ENCODE measurements at regions not wholly inside any gene's neighbourhood (a gene's known extent, or its start where the extent isn't known, plus 50 kb on each side); places are given as distances from the start of the nearest gene placed in this dataset.

GRCh38 chr2:100655936-100656534 is 93.2 kb downstream of the PDCL3 start:
- TF ChIP-seq ZNF26 (tag by site-specific recombination; IDR thresholded peaks at IDR 0.05) (no peak), ZBTB6 (tag by site-specific recombination; IDR thresholded peaks at IDR 0.05) (no peak), ZNF184 (tag by site-specific recombination; IDR thresholded peaks at IDR 0.05) (no peak), ZNF670 (tag by site-specific recombination; IDR thresholded peaks at IDR 0.05; ENCODE audit: low read depth) (no peak), CTCF (tag by site-specific recombination; IDR thresholded peaks at IDR 0.05) (no peak), ZNF830 (tag by site-specific recombination; IDR thresholded peaks at IDR 0.05; ENCODE audit: low read depth) (no peak), TSHZ1 (tag by site-specific recombination; IDR thresholded peaks at IDR 0.05; ENCODE audit: borderline replicate concordance) (no peak), ZBTB10 (tag by site-specific recombination; IDR thresholded peaks at IDR 0.05) (no peak), ZNF416 (tag by site-specific recombination; IDR thresholded peaks at IDR 0.05) (no peak)

All from HEK293 (cell line).